Neural cell (in vitro differentiated cells): ENCODE measurements at regions not wholly inside any gene's neighbourhood (a gene's known extent, or its start where the extent isn't known, plus 50 kb on each side); places are given as distances from the start of the nearest gene placed in this dataset.
"Not testable (repeated sequence)": the region's sequence is repeated elsewhere in the genome, so short reads cannot be mapped to it uniquely, and the experiment has no call there.

Experiments
- H2AFZ ChIP-seq: fragments of 200-600, 300-800 bp; sonication (generic), shearing (Covaris generic); 2 replicates; pipeline ENCODE4 v1.6.0; 2014; ENCODE audit warnings: low read depth, mild to moderate bottlenecking, antibody characterized with exemption, low read length, moderate library complexity
- H3F3A ChIP-seq: fragments of 200-600 bp; shearing (Covaris generic); 2 replicates; pipeline ENCODE4 v1.6.1; 2016; ENCODE audit warnings: mild to moderate bottlenecking, moderate library complexity, mixed read lengths, antibody characterized with exemption, low read length; ENCODE audit not compliant: insufficient read depth, poor library complexity, severe bottlenecking
- H3K27ac ChIP-seq: fragments of 200-600, 300-800 bp; sonication (generic), shearing (Covaris generic); 2 replicates; pipeline ENCODE4 v1.5.1; 2014; ENCODE audit warnings: mild to moderate bottlenecking, low read length, moderate library complexity
- H3K27me3 ChIP-seq: fragments of 300-800, 200-600 bp; sonication (generic), shearing (Covaris generic); 2 replicates; pipeline ENCODE4 v1.6.0; 2014; ENCODE audit warnings: mild to moderate bottlenecking, low read depth, low read length, moderate library complexity; ENCODE audit not compliant: insufficient read depth
- H3K36me3 ChIP-seq: fragments of 300-800, 200-600 bp; sonication (generic), shearing (Covaris generic); 2 replicates; pipeline ENCODE4 v1.5.1; 2014; ENCODE audit warnings: mild to moderate bottlenecking, antibody characterized with exemption, low read length, moderate library complexity; ENCODE audit not compliant: insufficient read depth
- H3K4me2 ChIP-seq: fragments of 300-800, 200-600 bp; sonication (generic), shearing (Covaris generic); 2 replicates; pipeline ENCODE4 v1.6.0; 2014; ENCODE audit warnings: mild to moderate bottlenecking, low read length
- H3K4me3 ChIP-seq: fragments of 300-800, 200-600 bp; sonication (generic), shearing (Covaris generic); 2 replicates; pipeline ENCODE4 v1.5.1; 2014; ENCODE audit warnings: mild to moderate bottlenecking, low read length, moderate library complexity
- H3K79me2 ChIP-seq: fragments of 200-600 bp; shearing (Covaris generic); replicated peaks from 2 replicates; pipeline ENCODE4 v1.6.0; 2014; ENCODE audit warnings: mild to moderate bottlenecking, low read length, moderate library complexity; ENCODE audit not compliant: insufficient read depth
- H3K9ac ChIP-seq: fragments of 300-800, 200-600 bp; sonication (generic), shearing (Covaris generic); 2 replicates; pipeline ENCODE4 v1.6.1; 2016; ENCODE audit warnings: mild to moderate bottlenecking, low read length, mixed read lengths
- H3K9me2 ChIP-seq: fragments of 200-600 bp; shearing (Covaris generic); 2 replicates; pipeline ENCODE4 v1.6.1; 2016; ENCODE audit warnings: mild to moderate bottlenecking, low read length, mixed read lengths; ENCODE audit not compliant: insufficient read depth
- H3K9me3 ChIP-seq: fragments of 200-600, 300-800 bp; sonication (generic), shearing (Covaris generic); 2 replicates; pipeline ENCODE4 v1.6.1; 2016; ENCODE audit warnings: mild to moderate bottlenecking, mixed run types, low read length, moderate library complexity, mixed read lengths
- H4K20me1 ChIP-seq: fragments of 200-600 bp; shearing (Covaris generic); 2 replicates; pipeline ENCODE4 v1.6.1; 2016; ENCODE audit warnings: mild to moderate bottlenecking, mixed run types; ENCODE audit not compliant: insufficient read depth
- EP300 ChIP-seq: fragments of 450-650 bp; conservative IDR thresholded peaks from 2 replicates; pipeline ENCODE4 v1.6.1; 2014; ENCODE audit warnings: antibody characterized with exemption, mild to moderate bottlenecking, moderate library complexity; ENCODE audit not compliant: poor library complexity, severe bottlenecking
- POLR2AphosphoS5 ChIP-seq: IDR thresholded peaks from 2 replicates; pipeline ENCODE4 v1.6.1; 2012
- RAD21 ChIP-seq: fragments of 450-650 bp; conservative IDR thresholded peaks from 2 replicates; pipeline ENCODE4 v1.6.1; 2014; ENCODE audit warnings: antibody characterized with exemption, mild to moderate bottlenecking, moderate library complexity
- REST ChIP-seq: IDR thresholded peaks from 2 replicates; pipeline ENCODE4 v1.6.1; 2012; ENCODE audit warnings: borderline replicate concordance
- SMC3 ChIP-seq: fragments of 450-650 bp; conservative IDR thresholded peaks from 2 replicates; pipeline ENCODE4 v1.6.1; 2014; ENCODE audit warnings: antibody characterized with exemption, mild to moderate bottlenecking, moderate library complexity; ENCODE audit not compliant: poor library complexity
- TAF1 ChIP-seq: IDR thresholded peaks from 2 replicates; pipeline ENCODE4 v1.6.1; 2012; ENCODE audit warnings: low read depth

- H3K4me3 ChIP-seq, H3K27me3 ChIP-seq, H3K27ac ChIP-seq, H3K9me2 ChIP-seq, H2AFZ ChIP-seq, H3K36me3 ChIP-seq, H3K4me2 ChIP-seq, H3K79me2 ChIP-seq, H3K9me3 ChIP-seq, H3F3A ChIP-seq, H3K9ac ChIP-seq, H4K20me1 ChIP-seq: not testable (repeated sequence)
These were observed 169.0 kb upstream of the FOXD4L5 start for GRCh38 chr9:65454034-65454433.

- not testable (repeated sequence) for H3K27me3 ChIP-seq, H3K79me2 ChIP-seq, H3K27ac ChIP-seq, H3K4me3 ChIP-seq, H3K9me3 ChIP-seq, H3K36me3 ChIP-seq, H4K20me1 ChIP-seq, H3F3A ChIP-seq, H2AFZ ChIP-seq, H3K9me2 ChIP-seq, H3K9ac ChIP-seq, H3K4me2 ChIP-seq
These were observed 165.0 kb upstream of the FOXD4L5 start for GRCh38 chr9:65449886-65450610.

- no peaks in the 10 kb centered on the region for H3F3A ChIP-seq
- H3K79me2 ChIP-seq, result no peaks in the 10 kb centered on the region
- no peaks in the 10 kb centered on the region for H3K9me2 ChIP-seq
- H3K27ac ChIP-seq, result no peak overlapping the region
- H3K4me3 ChIP-seq, result no peak overlapping the region
- no peak overlapping the region for H3K9ac ChIP-seq
- H3K36me3 ChIP-seq, result no peaks in the 10 kb centered on the region
- no peak overlapping the region for H2AFZ ChIP-seq
- no peak for TF ChIP-seq REST
- TF ChIP-seq POLR2AphosphoS5, result no peak
- no peak for TF ChIP-seq SMC3
- TF ChIP-seq EP300, result no peak
- TF ChIP-seq RAD21, result no peak
- TF ChIP-seq TAF1, result no peak
- no peak overlapping the region for H3K4me2 ChIP-seq
- H3K27me3 ChIP-seq, result no peaks in the 10 kb centered on the region
- no peaks in the 10 kb centered on the region for H4K20me1 ChIP-seq
- no peaks in the 10 kb centered on the region for H3K9me3 ChIP-seq
These were observed 164.4 kb upstream of the FOXD4L5 start for GRCh38 chr9:65449423-65449822.

GRCh38 chr9:65447146-65447545, 162.1 kb upstream of the FOXD4L5 start:
- not testable (repeated sequence) for H3K36me3 ChIP-seq, H3K79me2 ChIP-seq, H3K27ac ChIP-seq, H3K4me2 ChIP-seq, H3K27me3 ChIP-seq, H2AFZ ChIP-seq, H3F3A ChIP-seq, H3K4me3 ChIP-seq, H3K9me3 ChIP-seq, H3K9ac ChIP-seq, H4K20me1 ChIP-seq, H3K9me2 ChIP-seq

- H3K79me2 ChIP-seq, H3K9ac ChIP-seq, H3K27ac ChIP-seq, H4K20me1 ChIP-seq, H3K4me2 ChIP-seq, H3K36me3 ChIP-seq, H3K9me2 ChIP-seq, H3K27me3 ChIP-seq, H3K9me3 ChIP-seq, H2AFZ ChIP-seq, H3K4me3 ChIP-seq, H3F3A ChIP-seq: not testable (repeated sequence)
These were observed 161.0 kb upstream of the FOXD4L5 start for GRCh38 chr9:65445991-65446390.
